GM18517 (cell line): ENCODE measurements at regions not wholly inside any gene's neighbourhood (a gene's known extent, or its start where the extent isn't known, plus 50 kb on each side); places are given as distances from the start of the nearest gene placed in this dataset.

Experiments used
- ATAC-seq: cut with Tn5 transposase; IDR thresholded peaks from one replicate; pipeline ENCODE4 v1.9.1; 2021; ENCODE audit warnings: mild to moderate bottlenecking, moderate library complexity; ENCODE audit not compliant: unreplicated experiment

DNA sequence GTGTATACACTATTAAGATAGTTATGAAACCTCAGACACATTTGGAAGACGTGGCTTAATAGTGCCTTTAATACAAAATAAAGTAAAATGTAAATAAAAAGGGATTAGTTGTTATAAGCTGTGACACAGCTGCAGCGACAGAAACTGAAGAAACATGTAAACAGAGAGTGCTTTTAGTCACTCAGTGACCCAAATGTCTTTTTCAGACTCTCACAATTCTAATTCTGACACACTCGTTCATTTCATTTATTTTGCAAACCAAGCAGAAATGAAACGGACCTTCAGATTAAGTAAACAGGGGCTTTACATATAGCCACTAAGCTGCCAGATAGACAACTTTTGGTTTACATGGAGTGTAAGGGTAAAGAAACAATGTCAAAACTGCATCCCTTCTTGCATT, 181.0 kb upstream of the ETAA1 start:
- ATAC-seq, result no peak

DNA sequence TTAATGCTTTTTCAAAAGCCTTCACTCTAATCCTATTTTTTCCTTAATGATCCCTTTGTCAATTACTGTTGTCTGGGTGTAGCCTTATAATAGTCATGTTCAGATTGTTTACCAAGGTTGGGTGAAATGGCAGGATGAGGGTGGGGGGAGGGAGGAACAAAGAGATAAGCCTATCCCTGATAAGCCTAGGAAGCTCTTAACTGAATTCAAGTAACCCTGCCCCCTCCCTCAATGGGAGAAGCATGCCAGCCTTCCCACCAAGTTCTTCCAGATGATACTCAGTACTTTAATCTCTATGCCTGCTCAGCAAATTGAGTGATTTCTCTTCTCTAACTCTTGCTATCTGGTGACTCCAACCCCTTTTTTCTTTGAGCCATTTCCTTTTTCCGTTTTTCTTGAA, 180.3 kb upstream of the ETAA1 start:
- ATAC-seq, result no peak

DNA sequence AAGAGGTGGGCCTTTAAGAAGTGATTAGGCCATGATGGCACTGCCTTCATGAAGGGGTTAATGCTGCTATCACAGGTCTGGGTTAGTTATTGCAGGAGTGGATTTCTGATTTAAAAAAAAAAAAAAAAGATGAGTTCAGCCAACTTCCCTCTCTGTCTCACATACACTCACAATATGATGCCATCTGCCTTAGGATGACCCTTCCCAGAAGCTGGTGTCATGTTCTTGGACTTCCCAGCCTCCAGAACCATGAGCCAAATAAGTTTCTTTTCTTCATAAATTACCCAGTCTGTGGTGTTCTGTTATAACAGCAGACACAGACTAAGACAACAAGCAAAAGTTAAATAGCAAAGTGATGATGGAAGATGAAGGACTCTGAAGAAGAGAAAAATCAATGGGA, 179.7 kb upstream of the ETAA1 start:
- ATAC-seq, result no peak

DNA sequence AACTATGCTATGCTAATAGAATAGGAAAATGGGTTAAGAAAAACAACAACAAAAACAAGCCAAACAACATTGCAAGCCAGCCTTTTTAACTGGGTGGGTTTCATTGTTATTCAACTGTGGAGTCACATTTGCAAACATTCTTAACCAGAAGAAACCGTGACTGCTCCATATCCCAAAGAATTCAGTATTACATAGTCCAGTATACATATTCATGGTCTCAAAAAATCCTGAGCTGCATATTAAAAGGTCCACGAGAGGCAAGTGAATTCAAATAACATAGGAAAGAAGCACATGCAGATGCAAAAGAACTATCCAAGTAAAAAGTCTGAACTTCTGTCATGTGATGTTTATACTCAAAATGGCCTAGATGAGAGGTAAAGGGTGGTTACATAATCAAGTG, 179.1 kb upstream of the ETAA1 start:
- ATAC-seq, result no peak

DNA sequence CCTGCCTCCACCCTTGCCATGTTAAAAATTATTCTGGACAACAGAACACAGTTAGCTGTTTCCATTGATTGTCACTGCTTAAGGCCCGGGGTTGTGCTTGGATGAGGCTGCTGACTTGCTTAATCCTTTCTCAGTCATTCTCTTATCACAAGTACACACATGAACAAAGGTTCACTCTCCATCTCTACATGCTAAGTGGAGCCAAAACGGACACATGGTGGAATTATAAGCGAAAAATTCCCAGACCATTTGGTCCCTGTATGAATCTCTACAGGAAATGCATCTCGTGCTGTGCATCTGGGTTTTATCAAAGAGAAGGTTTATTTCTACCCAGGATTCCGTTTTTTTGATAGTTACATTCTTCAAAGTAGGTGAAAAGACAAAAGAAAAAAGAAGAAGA, 177.5 kb upstream of the ETAA1 start:
- no peak for ATAC-seq

DNA sequence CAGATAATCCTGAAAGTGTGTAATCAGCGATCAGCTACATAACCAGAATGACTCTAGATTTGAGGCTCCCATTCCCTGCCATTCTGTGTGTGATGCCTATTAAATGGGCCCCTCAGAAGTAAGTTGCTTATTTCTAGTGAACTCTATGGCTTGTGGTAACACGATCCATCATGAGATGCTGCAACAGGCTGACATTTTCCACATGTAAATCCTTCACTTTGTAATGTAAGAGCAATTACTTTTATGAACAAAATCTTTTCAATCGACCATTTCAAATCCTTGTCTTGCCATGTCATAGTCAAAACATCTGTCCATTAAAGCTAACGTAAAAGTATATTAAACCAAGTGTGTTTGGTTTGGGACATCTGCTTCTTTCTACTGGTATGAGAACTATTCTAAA, 175.9 kb upstream of the ETAA1 start:
- ATAC-seq, result no peak

DNA sequence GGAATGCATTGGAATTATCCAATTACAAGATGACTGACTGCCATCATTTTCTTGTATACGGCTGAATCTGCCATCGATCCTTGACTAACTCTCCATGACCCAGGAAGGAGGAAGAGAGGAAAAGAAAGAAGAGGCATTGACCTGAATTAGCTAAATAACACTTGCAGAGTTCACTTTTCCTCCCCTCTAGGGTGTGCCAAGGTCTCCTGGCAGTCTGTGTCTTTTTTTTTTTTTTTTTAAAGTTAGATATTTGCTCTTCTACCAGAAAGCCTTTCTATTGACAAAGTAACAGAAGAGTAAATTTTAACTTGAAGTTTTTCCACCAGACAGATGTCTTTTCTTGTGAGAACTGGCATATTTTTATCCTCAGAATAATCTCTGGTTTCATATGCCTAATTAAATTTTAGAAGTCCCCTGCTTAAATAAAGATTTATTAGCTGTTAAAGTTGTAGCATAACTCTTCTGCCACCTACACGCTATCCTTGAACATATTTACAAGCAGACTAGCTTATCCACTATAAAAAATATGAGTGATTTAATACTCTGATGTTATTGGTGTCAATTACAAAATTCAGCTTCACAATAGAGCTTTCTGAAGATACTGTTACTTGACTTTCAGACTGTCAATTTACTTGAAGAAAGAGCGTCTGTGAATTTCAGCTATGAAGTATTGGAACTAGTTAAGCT, 171.7 kb upstream of the ETAA1 start:
- no peak for ATAC-seq

DNA sequence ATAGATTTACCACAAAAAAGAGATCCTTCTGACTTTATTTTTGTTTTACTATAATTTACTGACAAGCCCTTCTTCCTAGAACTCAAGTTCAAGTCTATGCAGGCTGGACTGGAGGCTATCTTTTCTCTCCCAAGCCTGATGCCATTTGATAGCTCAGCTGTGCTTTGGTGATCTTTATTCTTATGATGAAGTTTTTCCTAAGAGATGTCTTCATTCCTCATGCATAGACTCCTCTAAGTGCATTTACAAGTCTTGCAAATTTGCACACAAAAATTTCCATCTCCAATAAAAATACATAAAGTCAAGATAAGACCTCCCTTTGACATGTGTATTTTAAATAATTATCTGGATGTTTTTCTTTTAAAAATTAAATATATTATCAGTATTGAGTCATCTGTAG, 167.4 kb upstream of the ETAA1 start:
- ATAC-seq, result no peak

DNA sequence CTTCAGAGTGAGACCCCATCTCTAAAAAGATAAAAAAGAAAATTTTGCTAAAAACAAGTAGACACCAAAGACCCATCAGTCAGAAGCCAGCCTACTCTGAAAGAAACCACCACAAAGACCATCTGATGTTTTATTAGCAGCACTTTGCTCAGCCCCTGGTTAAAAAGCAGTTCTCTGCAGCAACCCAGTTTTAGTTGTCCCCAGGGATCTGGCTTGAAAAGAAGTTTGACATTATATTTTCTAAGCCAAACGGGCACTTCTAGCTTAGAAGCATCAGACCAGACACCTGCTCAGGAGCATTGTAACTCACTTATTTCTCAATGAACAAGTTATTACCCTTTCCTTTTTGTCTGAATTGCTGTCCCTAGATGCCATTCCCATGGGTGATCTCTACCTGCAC, 164.2 kb upstream of the ETAA1 start:
- no peak for ATAC-seq

DNA sequence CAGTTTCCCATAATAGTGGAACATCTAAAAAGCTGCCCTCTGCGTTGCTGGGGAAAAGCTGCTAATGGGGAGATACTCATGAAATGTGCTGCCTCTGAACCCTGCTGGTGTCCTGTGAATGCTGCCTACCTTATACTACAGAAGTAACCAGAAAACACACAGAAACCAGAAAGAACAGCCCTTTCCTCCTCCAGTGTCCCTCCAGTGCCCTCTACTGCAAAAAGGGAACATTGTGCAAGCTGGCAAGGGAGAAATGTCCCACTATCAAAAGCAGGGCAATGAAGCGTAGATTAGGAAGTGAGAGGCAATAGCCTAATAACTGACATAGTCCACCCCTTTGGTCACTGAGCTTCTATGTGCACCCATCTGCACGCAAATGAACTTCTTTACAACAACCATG, 162.7 kb upstream of the ETAA1 start:
- no peak for ATAC-seq

DNA sequence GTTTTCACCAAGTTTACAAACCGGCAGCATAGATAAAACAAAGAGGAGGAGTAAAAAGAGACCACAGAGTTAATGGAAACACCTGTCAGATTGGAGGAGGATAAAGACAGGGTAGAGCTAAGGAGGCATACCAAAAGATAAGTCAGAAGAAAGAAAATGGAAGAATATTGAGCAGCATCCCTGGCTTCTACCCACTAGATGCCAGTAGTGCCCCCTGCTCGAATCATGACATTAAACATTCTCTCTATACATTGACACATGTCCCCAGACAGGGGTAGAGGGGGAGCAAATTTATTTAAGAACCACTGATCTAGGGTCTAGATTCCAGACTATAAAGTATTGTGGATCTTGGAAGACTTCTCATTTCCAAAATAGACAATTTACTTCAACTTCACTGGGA, 159.8 kb upstream of the ETAA1 start:
- ATAC-seq, result no peak

DNA sequence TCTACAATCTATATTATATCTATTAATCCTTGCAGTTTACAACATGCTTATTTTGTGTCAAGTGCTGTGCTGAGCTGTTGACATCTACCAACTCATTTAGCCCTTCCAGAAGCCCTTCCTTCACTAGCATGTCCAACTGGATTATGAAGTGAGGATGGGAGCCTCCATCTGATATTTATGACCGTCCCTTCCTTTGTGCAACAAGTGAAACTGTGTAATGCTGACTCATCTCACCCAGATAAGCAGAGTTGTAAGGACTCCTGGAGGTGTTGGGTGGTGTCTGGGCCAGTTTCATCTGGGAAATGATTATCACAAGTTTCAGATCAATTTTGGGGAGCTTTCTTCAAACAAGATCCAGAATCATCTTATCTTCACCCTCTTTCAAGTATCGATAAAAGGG, 156.6 kb upstream of the ETAA1 start:
- no peak for ATAC-seq

DNA sequence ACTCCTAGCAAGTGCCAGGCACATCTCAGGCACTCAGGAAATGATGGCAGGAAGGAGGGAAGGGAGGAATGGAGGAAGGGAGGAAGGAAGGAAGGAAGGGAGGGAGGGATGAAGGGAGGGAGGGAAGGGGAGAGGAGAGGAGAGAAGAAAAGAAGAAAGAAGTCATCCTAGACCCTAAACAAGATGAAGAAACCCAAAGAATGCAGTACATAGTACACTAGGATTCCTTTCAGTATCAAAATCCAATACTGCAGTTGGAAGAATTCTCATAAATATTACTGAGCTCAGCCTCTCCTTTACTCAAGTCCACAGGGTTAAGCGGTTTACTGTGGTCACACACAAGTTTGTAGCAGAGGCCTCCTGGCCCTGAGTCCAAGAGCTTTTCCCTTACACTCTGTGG, 155.7 kb upstream of the ETAA1 start:
- ATAC-seq, result no peak

DNA sequence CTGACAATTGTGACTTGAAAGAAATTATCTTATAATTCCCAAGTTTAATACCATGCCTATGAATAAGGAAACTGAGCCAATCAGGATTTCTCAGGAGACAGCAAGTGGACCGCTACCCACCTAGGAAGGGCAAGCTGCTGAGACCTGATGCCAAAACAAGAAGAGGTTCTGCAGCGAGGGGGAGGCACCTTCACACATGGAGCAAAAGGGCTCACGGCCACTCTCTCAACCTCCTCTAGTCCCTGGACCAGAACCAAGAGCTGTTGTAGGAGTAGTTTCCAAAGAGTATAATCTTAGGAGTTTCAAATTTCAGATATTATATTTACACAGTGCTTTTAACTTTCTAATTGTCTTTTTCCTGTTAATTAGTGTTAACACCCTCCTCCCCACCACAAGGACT, 154.7 kb upstream of the ETAA1 start:
- no peak for ATAC-seq

DNA sequence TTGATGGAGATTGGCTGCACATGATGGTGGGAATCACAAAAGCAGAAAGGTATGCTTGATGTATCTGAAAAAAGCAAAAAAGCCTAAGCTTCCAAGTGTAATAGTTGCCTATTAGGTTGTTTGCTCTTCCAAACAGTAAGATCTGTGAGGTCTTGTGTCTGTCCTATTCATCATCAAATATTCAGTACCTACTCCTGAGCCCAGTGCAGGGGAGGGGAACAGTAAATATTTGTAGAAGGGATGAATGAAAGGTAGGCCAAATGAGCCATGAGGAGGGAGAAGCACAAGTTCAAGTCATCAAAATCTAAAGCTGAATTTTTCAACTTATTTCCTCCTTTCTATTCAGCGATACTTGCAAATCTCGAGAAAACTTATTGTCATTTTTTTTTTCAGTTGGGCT, 153.2 kb upstream of the ETAA1 start:
- no peak for ATAC-seq

DNA sequence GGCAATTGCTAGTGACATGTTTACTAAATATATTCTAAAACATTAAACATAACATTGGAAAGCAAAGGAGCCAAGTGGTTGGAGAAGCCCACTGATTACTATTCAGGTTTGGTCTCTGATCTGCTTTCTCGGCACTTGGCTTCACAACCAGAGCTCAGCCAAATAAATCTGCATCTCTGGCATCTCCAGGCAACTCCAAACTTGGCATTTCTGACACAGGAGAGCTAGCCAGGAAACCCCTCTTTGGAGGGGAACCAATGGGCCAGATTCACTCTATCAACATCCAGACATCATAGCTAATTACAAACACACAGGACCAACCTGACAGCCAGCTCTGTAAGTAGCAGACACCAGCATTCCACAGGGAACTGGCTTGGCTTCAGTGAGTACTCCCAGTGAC, 150.3 kb upstream of the ETAA1 start:
- no peak for ATAC-seq

DNA sequence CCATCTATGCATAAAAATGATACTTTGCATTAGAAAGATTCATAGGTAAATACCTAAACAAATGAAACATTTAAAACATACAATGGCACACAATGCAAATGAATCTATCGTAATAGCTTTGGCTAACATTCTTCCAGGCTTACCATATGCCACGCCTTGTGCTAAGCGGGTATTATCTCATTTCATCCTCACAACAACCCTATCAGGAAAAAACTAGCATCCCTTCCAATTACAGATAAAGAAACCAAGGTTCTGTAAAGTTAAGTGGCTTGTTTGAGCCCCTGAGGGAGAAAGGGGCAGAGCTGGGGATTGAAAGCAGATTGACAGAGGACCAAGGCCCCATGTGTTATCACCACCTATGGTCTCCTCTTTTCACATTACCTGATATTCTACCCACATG, 145.4 kb upstream of the ETAA1 start:
- no peak for ATAC-seq

DNA sequence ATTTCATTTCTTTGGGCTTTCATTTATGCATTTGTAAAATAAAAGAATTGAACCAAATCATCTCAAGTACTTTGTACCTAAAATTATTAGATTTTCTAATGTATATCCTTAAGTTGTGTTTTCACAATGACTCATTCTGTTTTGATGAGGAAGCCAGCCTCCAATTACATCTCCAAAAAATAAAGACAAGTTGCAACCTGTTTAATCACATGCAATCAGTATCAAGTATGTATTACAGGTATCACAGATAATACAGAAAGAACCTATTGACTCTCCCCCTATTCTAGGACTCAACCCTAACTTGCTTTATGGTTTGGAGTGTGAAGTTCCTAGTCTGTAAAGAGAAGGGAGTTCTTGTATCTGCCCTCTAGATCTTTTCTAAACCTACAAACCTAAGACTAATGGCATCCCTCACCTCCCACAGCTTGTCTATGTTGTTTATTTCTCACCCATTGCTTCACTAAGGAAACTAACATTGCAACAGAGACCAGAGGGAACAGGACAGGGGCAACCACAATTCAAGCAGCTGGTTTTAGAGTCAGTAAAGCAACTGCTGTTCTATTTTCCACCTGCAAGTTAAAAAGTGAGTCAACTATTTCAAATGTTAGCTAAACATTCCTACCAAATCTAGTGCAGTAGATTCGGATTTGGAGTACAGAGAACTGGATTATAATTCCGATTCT, 141.1 kb upstream of the ETAA1 start:
- no peak for ATAC-seq

DNA sequence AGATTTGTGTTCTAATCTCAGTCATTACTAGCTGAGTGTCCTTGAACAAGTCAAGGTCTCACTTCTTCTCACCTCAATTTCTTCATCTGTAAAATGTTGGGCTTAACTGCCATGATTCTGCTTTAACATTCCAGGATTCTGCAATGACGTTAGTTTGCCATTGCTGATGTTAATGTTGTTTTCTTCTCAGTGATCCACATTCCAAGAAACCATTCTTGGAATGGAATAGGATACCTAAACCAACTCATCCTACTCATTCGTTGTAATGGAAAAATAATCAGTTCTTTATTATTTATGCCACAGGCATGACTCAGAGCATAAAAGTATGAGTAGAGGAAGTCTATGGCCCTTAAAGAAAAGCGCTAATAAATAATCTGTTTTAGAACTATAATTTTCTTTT, 140.2 kb upstream of the ETAA1 start:
- ATAC-seq, result no peak

DNA sequence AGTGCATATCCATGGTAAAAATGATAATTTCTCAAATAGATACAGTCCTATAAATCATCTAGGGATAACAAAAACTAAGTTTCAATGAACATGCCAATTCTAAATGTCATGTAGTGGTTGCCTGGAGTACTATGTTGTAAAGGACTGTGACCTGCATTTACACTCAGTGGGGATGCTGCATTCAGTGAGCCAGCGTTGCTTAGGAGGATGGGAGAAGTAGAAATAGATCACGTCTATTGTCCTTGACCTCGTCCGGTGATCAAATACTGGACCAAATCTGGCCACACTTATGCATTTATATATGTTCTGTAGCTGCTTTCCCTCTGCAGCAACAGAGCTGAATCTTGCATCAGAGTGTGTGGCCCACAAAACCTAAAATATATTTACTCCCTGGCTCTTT, 139.0 kb upstream of the ETAA1 start:
- no peak for ATAC-seq

DNA sequence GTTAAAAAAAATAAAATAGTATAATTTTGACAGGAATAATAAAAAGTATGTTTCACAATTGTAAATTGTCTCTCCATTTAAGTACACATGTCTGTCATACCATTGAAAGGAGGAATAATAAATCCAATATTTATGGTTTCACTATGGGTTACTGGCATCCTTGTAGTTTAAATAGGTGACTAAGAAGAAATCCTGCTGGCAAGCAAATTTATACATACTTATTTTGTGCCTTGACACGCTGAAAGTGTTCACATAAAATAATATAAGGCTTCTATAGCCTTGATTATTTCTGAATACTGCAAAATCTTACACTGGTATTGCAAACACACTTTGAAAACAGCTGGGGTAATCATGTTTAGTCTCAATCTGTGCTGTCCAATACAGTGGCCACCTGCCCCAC, 138.3 kb upstream of the ETAA1 start:
- no peak for ATAC-seq

DNA sequence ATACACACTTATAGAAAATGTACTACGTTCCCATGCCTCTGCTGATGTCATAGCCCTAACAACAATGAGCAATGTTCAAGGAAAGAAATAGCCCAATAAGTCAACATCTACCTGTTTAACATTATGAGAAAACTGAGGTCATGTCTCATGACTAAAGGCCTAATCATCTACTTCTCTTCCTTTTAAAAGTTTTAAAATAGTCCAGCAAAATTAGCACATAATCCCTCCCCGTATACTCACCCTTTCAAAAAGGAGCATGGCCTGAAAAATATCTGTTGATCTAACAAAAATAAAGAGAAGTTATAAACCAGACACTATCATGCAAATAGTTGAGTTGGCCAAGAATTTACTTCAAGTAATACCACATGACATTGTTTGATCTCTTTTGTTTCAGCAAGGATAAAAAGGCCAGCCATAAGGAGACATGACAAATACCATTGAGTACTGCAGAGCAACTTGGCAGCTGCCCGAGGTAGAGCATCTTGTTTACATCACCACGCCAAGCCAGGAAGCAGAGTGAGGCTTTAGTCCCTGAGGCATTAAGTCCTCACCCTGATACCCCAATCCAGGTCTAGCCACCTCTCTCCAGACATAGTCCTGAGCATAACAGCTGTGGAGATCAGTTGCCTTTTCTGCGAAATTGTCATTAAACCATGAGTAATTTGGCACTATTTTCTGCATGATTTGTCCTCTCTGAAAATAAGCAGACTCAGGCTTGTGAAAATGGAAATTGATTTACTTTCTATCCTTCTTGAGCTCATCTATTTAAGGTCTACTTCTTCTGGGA, 137.4 kb upstream of the ETAA1 start:
- ATAC-seq, result no peak
